CD14-positive monocyte (primary cell): ENCODE measurements at regions not wholly inside any gene's neighbourhood (a gene's known extent, or its start where the extent isn't known, plus 50 kb on each side); places are given as distances from the start of the nearest gene placed in this dataset.

Source experiments
- DNase-seq, 3 donors: peaks; one replicate each; pipeline ENCODE4 v3.0.0-alpha.2; 2011 to 2022
- H2AFZ ChIP-seq: 2 replicates; pipeline ENCODE4 v1.6.0; 2012; ENCODE audit warnings: mild to moderate bottlenecking, low read depth, low read length, inconsistent platforms; ENCODE audit not compliant: insufficient read depth, poor library complexity, severe bottlenecking
- H3K27ac ChIP-seq, 2 donors: 1 replicate in 1 of 2; 2 replicates in 1 of 2; pipeline ENCODE4 v1.5.1; 2012 to 2013; ENCODE audit warnings: low read length in 2 of 2, control low read depth in 1 of 2, inconsistent platforms in 1 of 2, low read depth in 1 of 2, mild to moderate bottlenecking in 1 of 2
- H3K27me3 ChIP-seq, 2 donors: one replicate each; pipeline versions ENCODE4 v1.6.0 to v1.6.1; 2011 to 2013; ENCODE audit warnings: low read length in 2 of 2; ENCODE audit not compliant: control insufficient read depth in 2 of 2, insufficient read depth in 2 of 2
- H3K36me3 ChIP-seq, 2 donors: replicated peaks in 1 of 2; 1 replicate in 1 of 2; 2 replicates in 1 of 2; pipeline versions ENCODE4 v1.5.1 to v1.6.1; 2012 to 2013; ENCODE audit warnings: low read length in 2 of 2, control low read depth in 1 of 2, inconsistent platforms in 1 of 2, mild to moderate bottlenecking in 1 of 2; ENCODE audit not compliant: insufficient read depth in 2 of 2, control insufficient read depth in 1 of 2
- H3K4me1 ChIP-seq, 2 donors: 1 replicate in 1 of 2; 2 replicates in 1 of 2; pipeline versions ENCODE4 v1.5.1 to v1.6.1; 2012 to 2013; ENCODE audit warnings: low read length in 2 of 2, control low read depth in 1 of 2, inconsistent platforms in 1 of 2, mild to moderate bottlenecking in 1 of 2, moderate library complexity in 1 of 2; ENCODE audit not compliant: insufficient read depth in 2 of 2, control insufficient read depth in 1 of 2
- H3K4me2 ChIP-seq: replicated peaks from 2 replicates; pipeline ENCODE3; 2012; ENCODE audit warnings: low read length, moderate library complexity, mild to moderate bottlenecking; ENCODE audit not compliant: poor library complexity, severe bottlenecking; ENCODE audit errors: extremely low read depth
- H3K4me3 ChIP-seq, 3 experiments: fragments of 200-600 bp in 1 of 3; sonication (generic) in 1 of 3; replicated peaks in 1 of 3; 1 replicate in 2 of 3; 2 replicates in 1 of 3; pipeline ENCODE4 v1.5.1; 2011 to 2013; ENCODE audit warnings: low read length in 3 of 3, mild to moderate bottlenecking in 3 of 3, control low read depth in 2 of 3, low read depth in 2 of 3, inconsistent platforms in 1 of 3, moderate library complexity in 1 of 3
- H3K79me2 ChIP-seq: 2 replicates; pipeline ENCODE4 v1.6.0; 2012; ENCODE audit warnings: mild to moderate bottlenecking, control low read depth, inconsistent platforms, low read length, moderate library complexity; ENCODE audit not compliant: insufficient read depth
- H3K9ac ChIP-seq: 2 replicates; pipeline ENCODE4 v1.6.0; 2017; ENCODE audit warnings: low read length, mild to moderate bottlenecking; ENCODE audit not compliant: insufficient read depth, poor library complexity, severe bottlenecking
- H3K9me3 ChIP-seq, 2 donors: replicated peaks in 1 of 2; 1 replicate in 1 of 2; 2 replicates in 1 of 2; pipeline versions ENCODE4 v1.5.1 to v1.6.1; 2012 to 2013; ENCODE audit warnings: low read length in 2 of 2, control low read depth in 1 of 2; ENCODE audit not compliant: control insufficient read depth in 1 of 2, insufficient read depth in 1 of 2
- H4K20me1 ChIP-seq: 2 replicates; pipeline ENCODE4 v1.6.0; 2012; ENCODE audit warnings: mild to moderate bottlenecking, low read length, control low read depth, moderate library complexity; ENCODE audit not compliant: insufficient read depth
- H3K27ac Mint-ChIP-seq, 7 donors: one replicate each; pipeline ENCODE4 v1.8.0; 2020; ENCODE audit warnings: mild to moderate bottlenecking in 7 of 7, mixed read lengths in 7 of 7, moderate library complexity in 6 of 7, inconsistent platforms in 2 of 7
- H3K27me3 Mint-ChIP-seq, 3 donors: one replicate each; pipeline ENCODE4 v1.8.0; 2021 to 2022; ENCODE audit warnings: low read depth in 3 of 3, mild to moderate bottlenecking in 3 of 3, mixed read lengths in 3 of 3, moderate library complexity in 3 of 3, inconsistent platforms in 1 of 3
- H3K36me3 Mint-ChIP-seq, 2 donors: one replicate each; pipeline ENCODE4 v1.8.0; 2020; ENCODE audit warnings: mixed read lengths in 2 of 2, inconsistent platforms in 1 of 2, mild to moderate bottlenecking in 1 of 2
- H3K4me1 Mint-ChIP-seq: one replicate; pipeline ENCODE4 v1.8.0; 2020; ENCODE audit warnings: mild to moderate bottlenecking, mixed read lengths
- H3K4me3 Mint-ChIP-seq, 2 donors: one replicate each; pipeline ENCODE4 v1.8.0; 2020; ENCODE audit warnings: mild to moderate bottlenecking in 2 of 2, mixed read lengths in 2 of 2, moderate library complexity in 1 of 2
- H3K9me3 Mint-ChIP-seq, 7 donors: one replicate each; pipeline ENCODE4 v1.8.0; 2020 to 2022; ENCODE audit warnings: mixed read lengths in 7 of 7, mild to moderate bottlenecking in 6 of 7, moderate library complexity in 6 of 7, inconsistent platforms in 2 of 7
- CTCF ChIP-seq: fragments of 200-600 bp; IDR thresholded peaks from one replicate; pipeline ENCODE4 v1.8.0; 2022; ENCODE audit warnings: antibody characterized with exemption, mild to moderate bottlenecking
- WGBS: methylation state at CpG from one replicate; pipeline ENCODE4 v1.1.5; 2013; ENCODE audit warnings: missing lambda C conversion rate; ENCODE audit not compliant: insufficient coverage; 5-methylcytosine and 5-hydroxymethylcytosine counted together
- intact Hi-C, 2 donors: fragments of 100-400 bp; cut with micrococcal nuclease; formaldehyde crosslinking; loops; one replicate each; pipeline versions ENCODE4 v1.15.0 to v1.15.1; 2023

DNA sequence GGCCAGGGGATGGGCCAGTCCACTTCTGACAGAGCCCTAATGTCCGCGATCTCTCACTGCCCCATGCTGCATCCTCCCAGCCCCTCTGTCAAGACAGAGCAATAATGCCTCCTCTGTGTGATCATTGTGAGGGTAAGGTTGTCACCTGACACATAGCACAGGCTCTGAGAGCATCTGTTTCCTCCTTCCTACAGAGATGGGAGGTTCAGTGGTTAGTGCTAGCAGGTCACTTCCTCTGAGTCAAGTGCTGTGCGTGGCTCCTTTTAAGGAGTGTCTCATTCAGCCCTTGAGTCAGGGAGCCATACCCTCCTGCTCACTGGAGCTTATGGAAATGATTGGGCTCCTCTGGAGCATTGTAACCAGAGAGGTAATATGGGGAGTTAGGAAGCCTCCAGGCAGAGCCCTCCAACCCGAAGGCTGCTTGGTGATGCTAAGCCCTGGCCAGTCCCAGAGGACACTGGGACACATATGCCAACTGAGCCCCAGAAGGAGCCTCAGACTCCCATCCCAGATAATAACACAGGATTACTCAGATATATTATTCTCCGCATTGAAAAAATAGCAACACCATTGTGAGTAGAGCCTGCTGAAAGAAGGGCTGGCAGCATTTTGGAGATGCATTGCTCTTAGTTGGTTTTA is 189.0 kb downstream of the GALNT1 start:
- Histone ChIP-seq H2AFZ (no peak overlapping the region), H4K20me1 (no peaks in the 10 kb centered on the region), H3K9ac (no peak overlapping the region), H3K36me3 (no peaks in the 10 kb centered on the region), H3K4me3 (no peak overlapping the region), H3K9me3 (no peaks in the 10 kb centered on the region), H3K4me2 (no peak overlapping the region), H3K27ac (no peak overlapping the region), H3K4me1 (no peaks in the 10 kb centered on the region), H3K27me3 (no peaks in the 10 kb centered on the region), H3K79me2 (no peaks in the 10 kb centered on the region)
- no peak for TF ChIP-seq CTCF
- DNase-seq: peak; percentile 24 to 73 (median 37)
- WGBS: no CpG with 5 or more reads among the region's 5 CpGs
- intact Hi-C loops: no loop called here
- Mint-ChIP-seq H3K36me3 (no peaks in the 10 kb centered on the region), H3K27me3 (peaks cover 4 to 12% (median 5%) of the 10 kb centered on the region in 3 donors), H3K9me3 (peaks cover 0 to 3% (median under 1%) of the 10 kb centered on the region in 7 donors), H3K4me3 (no peak overlapping the region), H3K4me1 (peaks cover 8% of the 10 kb centered on the region), H3K27ac (peak overlapping the region in 3 of 7 donors; percentile 0 to 46 (median 26))

- no peaks in the 10 kb centered on the region for H3K27me3 ChIP-seq
- peaks cover 0 to 3% (median 0%) of the 10 kb centered on the region in 7 donors for H3K9me3 Mint-ChIP-seq
- H3K4me3 Mint-ChIP-seq: no peak overlapping the region
- H3K36me3 Mint-ChIP-seq: no peaks in the 10 kb centered on the region
- H3K4me1 Mint-ChIP-seq: peaks cover 8% of the 10 kb centered on the region
- TF ChIP-seq CTCF: no peak
- no peak overlapping the region for H3K4me2 ChIP-seq
- no peak for DNase-seq
- intact Hi-C loops: no loop called here
- no peaks in the 10 kb centered on the region for H3K9me3 ChIP-seq
- H4K20me1 ChIP-seq: no peaks in the 10 kb centered on the region
- no peaks in the 10 kb centered on the region for H3K4me1 ChIP-seq
- peaks cover 4 to 12% (median 5%) of the 10 kb centered on the region in 3 donors for H3K27me3 Mint-ChIP-seq
- H2AFZ ChIP-seq: no peak overlapping the region
- no peak overlapping the region for H3K4me3 ChIP-seq
- WGBS: 86% methylated on average over 1 of the region's 4 CpGs
- H3K36me3 ChIP-seq: no peaks in the 10 kb centered on the region
- no peak overlapping the region for H3K27ac Mint-ChIP-seq
- no peaks in the 10 kb centered on the region for H3K79me2 ChIP-seq
- H3K9ac ChIP-seq: no peak overlapping the region
- no peak overlapping the region for H3K27ac ChIP-seq
Observed at GRCh38 chr18:35771172-35771571, 189.6 kb downstream of the GALNT1 start.
